ENCODE measurements at regions not wholly inside any gene's neighbourhood (a gene's known extent, or its start where the extent isn't known, plus 50 kb on each side); places are given as distances from the start of the nearest gene placed in this dataset.

DNA sequence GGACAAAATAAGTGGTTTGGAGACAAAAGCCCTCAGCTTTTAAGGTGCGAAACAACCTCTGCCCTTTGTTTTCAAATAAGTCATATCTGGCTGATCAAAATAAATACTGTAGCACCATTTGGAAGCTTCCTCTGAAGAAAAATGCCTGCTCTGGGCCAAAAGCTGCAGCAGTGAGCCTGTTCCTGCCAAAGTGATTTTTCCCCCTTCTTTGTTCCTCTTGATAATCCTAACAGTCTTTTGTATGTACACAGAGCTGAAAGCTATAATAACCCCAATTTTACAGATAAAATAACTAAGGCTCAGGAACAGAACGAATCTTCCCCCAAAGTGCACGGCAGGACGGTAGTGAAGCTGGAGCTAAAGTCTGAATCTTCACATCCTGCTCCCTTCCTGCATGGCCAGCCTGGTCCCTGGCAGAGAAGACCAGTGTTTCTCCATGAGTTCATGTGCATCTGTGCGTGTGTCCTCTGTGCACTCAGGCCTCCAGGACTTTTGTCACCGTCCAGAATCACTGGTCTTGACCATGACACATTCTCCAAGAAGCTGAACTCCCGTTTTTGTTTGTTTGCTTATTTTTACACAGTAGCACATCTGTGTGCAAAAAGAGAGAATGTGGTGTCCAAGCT is 2114.1 kb upstream of the PIK3C3 start:
- TF ChIP-seq, protein P1, sequence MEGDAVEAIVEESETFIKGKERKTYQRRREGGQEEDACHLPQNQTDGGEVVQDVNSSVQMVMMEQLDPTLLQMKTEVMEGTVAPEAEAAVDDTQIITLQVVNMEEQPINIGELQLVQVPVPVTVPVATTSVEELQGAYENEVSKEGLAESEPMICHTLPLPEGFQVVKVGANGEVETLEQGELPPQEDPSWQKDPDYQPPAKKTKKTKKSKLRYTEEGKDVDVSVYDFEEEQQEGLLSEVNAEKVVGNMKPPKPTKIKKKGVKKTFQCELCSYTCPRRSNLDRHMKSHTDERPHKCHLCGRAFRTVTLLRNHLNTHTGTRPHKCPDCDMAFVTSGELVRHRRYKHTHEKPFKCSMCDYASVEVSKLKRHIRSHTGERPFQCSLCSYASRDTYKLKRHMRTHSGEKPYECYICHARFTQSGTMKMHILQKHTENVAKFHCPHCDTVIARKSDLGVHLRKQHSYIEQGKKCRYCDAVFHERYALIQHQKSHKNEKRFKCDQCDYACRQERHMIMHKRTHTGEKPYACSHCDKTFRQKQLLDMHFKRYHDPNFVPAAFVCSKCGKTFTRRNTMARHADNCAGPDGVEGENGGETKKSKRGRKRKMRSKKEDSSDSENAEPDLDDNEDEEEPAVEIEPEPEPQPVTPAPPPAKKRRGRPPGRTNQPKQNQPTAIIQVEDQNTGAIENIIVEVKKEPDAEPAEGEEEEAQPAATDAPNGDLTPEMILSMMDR (conservative IDR thresholded peaks at IDR 0.05 in 1 of 2, IDR thresholded peaks at IDR 0.05 in 1 of 2; ENCODE audit: extremely low read depth in 1 of 2, insufficient read depth in 1 of 2, low read depth in 1 of 2, low read length in 2 of 2), result no peak
- TF ChIP-seq EZH2 (IDR thresholded peaks at IDR 0.05; ENCODE audit: borderline replicate concordance, low read length), result no peak
